Sciatic nerve (tissue), 2 donors: ENCODE measurements at regions not wholly inside any gene's neighbourhood (a gene's known extent, or its start where the extent isn't known, plus 50 kb on each side); places are given as distances from the start of the nearest gene placed in this dataset.

Source experiments
- ATAC-seq: fragments of 200-7000 bp; cut with Tn5 transposase; one replicate; pipeline ENCODE4 v1.9.1; 2020; ENCODE audit warnings: mild to moderate bottlenecking, moderate library complexity
- DNase-seq: peaks from one replicate; pipeline ENCODE4 v3.0.0-alpha.2; 2020; ENCODE audit warnings: low spot score
- intact Hi-C: fragments of 100-400 bp; cut with DNase I; formaldehyde crosslinking; loops from one replicate; pipeline ENCODE4 v1.14.2; 2022
- donor health status: DM: no; HTN: no; CAD: no.
- donor health status: DM: no; HTN: no; CAD: no.

DNA sequence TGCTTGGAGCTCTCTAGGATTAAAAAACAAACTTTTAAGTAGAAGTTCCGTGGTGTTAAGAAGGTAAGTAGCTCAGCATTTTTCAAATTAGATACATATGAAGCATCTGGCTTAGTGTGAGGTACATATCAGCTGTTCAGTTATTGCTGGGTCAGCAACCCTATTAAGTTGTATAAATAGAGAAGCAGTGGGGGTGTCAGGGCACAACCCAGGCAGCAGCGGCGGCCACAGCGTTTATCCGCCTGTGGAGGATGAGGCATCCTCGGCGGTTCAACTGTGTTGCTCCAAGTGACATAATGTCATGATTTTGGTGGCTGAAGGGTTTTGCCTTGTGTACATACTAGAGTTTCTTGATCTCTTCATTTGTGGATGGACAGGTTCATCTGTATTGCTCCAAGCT is 54.6 kb upstream of the KIF5B start:
- intact Hi-C loops = no loop called here
- ATAC-seq = no peak
- DNase-seq = no peak

DNA sequence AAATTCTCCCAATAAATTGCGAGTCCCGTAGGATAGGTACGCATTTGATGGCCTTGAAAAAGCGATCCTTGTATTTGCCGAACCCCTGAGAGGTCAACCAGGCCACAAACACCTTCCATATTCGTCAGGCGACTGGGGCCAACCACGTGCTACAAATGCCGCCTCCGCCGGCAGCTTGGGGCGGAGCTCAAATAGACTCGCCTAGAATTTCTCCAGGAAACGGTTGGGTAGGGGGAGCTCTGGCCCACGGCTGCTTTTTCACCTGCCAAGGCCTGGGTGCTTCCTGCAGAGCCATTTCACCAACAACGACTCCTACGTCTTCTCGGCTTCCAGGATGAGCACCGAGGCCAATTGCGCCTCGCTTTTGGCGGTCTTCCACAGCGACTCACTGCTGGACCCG is 53.4 kb upstream of the KIF5B start:
- intact Hi-C loops = no loop called here
- no peak for DNase-seq
- ATAC-seq = no peak
